HG03342 (cell line): ENCODE measurements at regions not wholly inside any gene's neighbourhood (a gene's known extent, or its start where the extent isn't known, plus 50 kb on each side); places are given as distances from the start of the nearest gene placed in this dataset.
"Not testable (repeated sequence)": the region's sequence is repeated elsewhere in the genome, so short reads cannot be mapped to it uniquely, and the experiment has no call there.

Source experiments
- ATAC-seq: cut with Tn5 transposase; IDR thresholded peaks from one replicate; pipeline ENCODE4 v1.9.1; 2021; ENCODE audit warnings: mild to moderate bottlenecking, moderate library complexity; ENCODE audit not compliant: unreplicated experiment

DNA sequence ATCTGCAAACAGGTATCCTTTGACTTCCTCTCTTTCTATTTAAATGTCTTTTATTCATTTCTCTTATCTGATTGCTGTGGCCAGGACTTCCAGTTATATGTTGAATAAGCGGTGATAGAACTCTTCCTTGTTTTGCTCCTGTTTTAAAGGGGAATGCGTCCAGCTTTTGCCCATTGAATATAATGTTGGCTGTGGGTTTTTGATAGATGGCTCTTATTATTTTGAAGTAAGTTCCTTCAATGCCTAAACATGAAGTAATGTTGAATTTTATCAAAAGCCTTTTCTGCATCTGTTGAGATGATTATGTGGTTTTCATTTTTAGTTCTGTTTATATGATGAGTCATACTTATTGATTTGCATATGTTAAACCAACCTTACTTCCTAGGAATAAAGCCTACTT, 300.5 kb upstream of the CTNND2 start:
- no peak for ATAC-seq

DNA sequence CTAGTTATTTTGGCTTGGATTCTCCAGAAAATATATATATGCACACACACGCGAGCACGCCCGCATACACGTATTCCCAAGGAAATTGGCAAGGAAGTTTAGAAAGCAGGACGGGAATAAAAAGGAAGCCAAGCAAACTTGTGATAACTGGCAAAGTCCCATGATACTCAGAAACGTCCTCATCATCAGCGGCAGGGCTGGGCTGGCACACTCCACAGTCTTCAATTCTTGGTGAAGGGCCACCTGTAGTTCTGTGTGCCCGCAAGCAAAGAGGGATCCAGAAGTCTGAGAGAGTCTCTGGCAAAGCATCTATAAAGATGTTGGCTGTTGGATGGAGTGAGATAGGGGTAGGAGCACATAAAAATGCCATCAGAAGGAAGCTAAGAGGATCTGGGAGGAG, 289.3 kb upstream of the CTNND2 start:
- no peak for ATAC-seq

DNA sequence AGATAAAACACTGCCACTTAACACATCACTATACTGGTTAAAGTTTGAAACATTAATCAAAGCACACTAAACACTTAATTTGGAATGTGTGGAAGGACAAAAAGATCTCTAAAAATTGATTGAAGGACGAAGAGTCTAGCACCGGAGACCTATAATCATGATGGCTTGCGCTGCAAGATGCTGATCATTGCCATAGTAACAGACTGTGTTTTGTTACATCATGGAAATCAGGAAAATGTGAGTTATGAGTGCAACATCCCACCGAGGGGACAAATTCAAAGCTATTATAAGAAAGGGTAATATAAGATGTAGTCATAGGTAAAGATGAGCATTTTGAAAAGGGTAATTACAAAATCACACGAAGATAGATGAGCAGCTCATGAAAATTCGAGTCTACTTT, 278.8 kb upstream of the CTNND2 start:
- no peak for ATAC-seq

DNA sequence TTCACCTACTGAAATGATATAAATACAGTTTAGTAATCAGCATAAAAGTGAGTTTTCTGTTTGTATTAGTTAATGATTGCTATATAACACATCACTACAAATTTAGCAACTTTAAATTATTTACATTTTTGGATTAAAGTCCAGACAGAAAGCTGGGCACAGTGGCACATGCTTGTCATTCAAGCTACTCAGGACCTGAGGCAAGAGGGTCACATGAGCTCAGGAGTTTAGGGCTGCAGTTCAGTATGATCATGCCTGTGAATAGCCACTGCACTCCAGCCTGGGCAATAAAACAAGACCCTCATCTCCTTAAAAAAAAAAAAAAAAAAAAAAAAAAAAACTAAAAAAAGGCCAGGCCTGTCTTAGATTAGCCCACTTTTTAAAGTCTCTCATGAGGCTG, 273.6 kb upstream of the CTNND2 start:
- no peak for ATAC-seq

DNA sequence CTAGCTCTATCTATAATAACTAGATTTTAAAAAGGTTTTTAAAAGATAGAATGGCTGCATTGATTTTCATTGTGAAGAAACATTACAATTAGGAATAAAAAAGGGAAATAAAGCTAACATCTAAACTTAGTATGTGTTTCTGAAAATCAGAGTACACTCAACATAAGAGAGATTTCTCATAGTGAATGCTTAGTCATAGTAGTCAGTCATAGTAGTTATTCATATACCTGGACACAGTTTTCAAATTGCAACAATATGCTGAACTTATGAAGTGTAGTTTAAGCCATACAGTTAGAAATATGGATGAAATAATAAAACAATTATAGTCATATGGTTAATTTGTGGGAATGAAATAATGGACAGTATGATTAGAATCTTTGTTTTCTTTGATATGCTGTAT, 273.0 kb upstream of the CTNND2 start:
- ATAC-seq: no peak

DNA sequence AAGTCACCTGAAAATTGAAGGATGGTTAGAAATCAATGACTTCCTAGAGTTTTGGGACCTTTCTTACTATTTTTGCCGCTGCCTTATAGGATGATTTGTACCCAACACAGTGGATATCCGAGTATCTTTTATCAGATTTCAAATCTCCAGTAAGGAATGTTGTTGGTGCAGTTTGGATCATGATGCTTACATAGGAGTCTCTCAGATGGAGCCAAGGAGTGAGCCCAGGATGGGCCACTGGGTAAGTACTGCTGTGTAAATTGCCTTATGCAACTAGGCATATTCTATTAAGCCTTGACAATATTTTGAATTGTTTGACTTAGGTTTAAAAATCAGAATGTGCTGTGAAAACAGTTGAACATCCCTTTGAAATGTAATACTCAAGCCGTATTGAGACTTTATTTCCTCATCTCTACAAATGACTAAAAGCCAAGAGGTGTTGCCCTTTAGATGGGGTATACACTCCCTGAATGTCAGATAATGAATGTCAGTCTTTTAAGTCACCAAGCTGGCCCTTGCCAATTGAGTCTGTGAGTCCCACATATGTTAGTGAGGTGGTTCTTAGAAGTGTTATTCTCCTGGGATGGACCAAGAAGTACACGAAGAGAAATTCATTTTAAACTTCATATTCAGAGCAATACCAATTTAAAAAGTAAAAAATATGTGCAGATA, 271.8 kb upstream of the CTNND2 start:
- no peak for ATAC-seq

DNA sequence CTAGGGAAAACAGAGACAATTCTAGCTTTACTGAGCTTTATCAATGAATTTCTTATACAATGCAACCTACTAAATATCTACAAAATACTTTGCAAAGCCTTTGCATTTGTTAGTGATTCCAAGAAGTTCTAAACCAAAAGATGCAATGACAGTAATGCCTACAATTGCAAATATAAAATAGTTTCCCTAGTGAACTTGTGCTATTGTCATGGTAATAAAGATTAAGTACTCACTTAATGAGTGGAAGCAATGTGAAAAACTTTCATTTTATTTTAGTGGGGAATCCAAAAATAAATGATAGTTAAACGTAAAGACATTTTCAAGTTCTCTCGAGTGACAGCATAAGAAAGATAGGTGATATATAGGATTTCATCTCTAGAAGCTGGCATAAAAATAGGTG, 270.5 kb upstream of the CTNND2 start:
- ATAC-seq: no peak

DNA sequence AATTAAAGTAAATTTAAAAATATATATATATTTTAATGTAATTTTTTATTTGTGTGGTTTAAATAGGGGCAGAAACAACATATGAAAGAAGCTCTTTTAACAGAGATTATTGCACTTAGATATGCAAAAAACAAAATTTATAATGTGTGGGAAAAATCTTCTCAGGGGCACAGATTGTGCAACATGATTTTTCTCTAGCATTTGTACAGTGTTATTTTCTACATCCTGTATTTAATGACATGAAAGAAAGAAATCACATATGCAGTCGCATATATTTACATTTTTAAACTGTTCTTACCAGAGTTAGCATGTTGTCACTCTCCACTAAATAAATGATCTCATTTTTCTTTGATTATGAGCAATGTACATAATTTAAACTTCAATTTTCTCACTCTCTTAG, 265.3 kb upstream of the CTNND2 start:
- no peak for ATAC-seq

DNA sequence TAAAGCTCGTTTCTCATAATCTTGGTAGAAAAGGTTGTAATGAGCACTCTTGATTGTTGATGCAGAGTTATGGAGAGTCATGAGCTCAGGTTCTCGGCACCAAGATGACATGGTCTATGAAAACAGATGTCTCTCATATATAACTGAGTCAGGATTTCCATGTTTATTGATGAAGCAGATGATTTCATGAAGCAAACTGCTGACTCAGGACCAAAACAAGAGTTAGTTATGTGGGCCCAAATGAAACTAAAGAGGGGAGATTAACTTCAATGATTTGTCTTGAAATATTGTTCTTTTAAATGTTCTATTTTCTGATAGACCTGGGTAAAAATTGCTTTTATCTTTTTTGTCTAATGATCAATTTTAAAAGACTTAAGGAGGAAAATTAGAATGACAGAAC, 258.6 kb upstream of the CTNND2 start:
- ATAC-seq: no peak

DNA sequence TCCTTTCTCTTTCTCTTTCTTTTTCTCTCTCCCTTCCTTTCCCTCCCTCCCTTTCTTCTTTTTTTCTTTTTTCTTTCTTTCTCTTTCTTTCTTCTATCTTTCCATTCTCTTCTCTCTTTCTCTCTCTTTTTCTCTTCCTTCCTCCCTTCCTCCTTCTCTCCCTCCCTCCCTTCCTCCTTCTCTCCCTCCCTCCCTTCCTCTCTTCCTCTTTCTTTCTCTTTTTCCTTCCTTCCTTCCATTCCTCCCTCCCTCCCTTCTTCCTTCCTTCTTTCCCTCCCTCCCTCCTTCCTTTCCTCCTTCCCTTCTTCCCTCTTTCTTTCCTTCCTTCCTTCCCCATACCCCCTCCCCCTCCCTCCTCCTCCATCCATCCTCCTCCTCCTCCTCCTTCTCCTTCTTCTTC, 243.3 kb upstream of the CTNND2 start:
- no peak for ATAC-seq

DNA sequence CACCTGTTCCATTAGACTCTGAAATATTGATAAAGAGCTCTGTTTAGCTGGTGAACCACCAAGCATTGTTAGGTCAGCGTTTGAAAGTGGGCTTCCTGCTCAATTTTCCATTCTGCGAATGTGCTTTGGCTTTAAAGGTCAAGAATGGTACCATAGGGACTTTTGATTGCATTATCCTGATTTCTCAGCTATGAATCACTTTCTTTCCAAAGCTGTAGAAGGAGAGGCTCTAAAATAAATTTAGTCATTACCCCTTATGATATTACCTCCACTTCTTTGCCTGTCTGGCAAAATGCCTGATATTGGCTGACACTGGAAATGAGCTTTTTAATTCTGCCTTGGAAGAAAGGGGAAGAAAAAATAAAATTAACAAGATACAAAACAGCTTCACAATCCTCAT, 237.2 kb upstream of the CTNND2 start:
- no peak for ATAC-seq

DNA sequence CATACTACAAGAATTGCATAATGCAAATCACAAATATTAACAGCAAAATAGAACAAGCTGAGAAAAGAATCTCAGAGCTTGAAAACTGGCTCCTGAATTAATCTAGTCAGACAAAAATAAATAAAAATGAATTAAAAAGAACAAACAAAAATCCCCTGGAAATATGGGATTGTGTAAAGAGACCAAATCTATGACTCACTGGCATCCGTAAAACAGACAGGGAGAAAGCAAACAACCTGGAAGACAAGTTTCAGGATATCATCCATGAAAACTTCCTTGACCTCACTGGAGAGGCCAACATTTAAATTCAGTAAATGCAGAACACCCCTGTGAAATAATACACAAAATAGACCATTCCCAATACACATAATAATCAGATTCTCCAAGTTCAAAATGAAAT, 229.3 kb upstream of the CTNND2 start:
- ATAC-seq: no peak

DNA sequence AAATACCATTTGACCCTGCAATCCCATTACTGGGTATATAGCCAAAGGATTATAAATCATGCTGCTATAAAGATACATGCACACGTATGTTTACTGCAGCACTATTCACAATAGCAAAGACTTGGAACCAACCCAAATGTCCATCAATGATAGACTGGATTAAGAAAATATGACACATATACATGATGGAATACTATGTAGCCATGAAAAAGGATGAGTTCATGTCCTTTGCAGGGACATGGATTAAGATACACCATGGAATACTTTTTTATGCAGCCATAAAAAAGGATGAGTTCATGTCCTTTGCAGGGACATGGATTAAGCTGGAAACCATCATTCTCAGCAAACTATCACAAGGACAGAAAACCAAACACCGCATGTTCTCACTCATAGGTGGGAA, 226.8 kb upstream of the CTNND2 start:
- ATAC-seq: not testable (repeated sequence)

DNA sequence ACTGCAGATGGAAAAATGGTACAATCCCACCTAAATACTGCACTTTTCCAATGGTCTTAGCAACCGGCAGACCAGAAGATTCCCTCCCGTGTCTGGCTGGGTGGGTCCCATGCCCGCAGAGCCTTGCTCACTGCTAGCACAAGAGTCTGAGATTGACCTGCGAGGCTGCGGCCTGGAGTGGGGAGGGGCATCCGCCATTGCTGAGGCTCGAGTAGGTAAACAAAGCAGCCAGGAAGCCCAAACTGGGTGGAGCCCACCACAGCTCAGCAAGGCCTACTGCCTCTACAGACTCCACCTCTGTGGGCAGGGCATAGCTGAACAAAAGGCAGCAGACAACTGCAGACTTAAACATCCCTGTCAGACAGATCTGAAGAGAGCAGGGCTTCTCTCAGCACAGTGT, 221.6 kb upstream of the CTNND2 start:
- ATAC-seq: no peak

DNA sequence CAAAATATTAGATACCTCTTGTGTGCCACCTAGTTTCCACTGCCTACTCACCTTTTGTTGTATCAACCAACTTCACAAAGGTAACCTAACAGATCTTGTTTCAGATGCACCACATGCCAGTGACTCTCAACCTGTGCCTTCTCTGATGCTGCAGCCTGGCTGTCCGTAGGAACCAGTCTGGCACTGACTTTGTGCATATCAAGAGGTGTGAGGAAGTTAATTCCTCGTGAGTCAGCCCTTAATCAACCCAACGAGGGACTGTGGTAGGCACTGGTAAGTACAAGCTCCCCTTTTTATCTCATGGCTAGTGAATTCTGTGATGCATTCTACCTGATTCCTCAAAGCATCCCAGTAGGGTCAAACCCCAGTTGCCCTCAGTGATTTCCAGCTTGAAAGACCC, 215.4 kb upstream of the CTNND2 start:
- no peak for ATAC-seq

DNA sequence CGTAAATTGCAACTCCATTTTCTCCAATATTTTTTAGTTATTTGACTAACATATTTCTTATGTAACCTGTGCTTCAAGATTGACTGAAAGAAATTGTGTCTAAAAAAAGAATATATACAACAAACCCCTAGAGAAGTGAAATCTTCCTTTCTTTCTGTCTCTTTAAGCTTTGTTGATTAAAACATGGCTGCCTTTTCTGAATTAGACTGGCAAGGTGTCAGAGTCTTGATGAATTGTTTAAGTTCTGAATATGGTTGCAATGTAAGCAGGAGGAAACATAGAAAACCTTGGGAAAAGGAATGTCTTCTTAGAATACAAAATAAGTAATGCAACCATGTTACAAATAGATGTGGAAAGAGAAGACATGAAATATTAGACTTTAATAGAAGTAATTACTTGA, 209.8 kb upstream of the CTNND2 start:
- ATAC-seq: no peak

DNA sequence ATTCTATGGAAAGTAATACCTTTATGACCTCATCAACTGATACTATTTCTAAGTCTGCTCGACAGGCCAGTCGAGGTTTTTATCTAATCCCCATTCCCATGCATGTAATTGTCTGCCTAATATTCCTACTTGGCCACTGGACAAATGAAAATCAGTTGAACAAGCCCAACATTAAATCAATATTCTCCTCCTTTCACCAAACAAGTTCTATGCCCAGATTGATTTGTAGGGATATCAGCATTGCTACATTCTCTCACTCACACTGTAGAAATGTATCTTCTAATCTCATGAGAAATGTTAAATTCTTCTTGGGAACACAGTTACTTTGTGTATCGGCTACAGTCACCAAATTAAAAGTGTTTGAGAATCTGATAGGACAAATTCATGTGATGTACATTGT, 208.8 kb upstream of the CTNND2 start:
- ATAC-seq: no peak

DNA sequence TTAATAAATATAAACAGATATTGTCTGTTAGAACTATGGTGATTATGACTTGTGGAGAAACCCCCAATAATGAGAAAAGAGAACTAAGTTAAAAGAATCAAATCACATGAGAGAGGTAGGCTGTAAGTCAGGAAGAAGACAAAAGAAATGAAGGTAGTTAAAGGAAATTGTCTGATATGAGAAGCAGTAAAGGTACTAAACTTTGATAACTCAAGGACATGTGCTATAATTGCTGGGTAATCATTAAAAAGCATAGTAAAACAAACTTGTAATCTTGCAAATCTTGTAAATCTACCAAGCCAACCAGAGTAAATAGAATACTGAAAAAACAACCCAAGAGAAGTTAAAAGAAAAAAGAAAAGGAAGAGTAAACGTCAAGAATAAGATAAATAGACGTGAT, 207.0 kb upstream of the CTNND2 start:
- no peak for ATAC-seq

DNA sequence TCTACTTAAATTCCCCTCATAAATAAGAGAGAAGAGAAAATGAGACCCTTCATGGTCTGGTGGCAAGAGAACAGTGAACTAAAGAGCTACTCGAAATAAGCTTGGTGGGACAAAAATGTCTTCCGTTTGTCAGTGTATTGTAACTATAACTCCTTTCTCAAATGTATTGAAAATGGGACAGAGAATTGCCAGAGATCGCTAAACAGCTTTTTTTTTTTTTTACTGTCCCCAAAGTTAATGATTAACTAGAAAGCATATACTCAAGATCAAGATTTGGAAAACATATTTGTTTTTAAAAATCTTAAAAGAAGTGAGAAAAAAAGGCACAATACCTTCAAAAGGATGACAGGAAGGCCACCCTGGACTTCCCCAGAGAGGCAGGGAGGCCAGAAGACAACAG, 206.4 kb upstream of the CTNND2 start:
- no peak for ATAC-seq

DNA sequence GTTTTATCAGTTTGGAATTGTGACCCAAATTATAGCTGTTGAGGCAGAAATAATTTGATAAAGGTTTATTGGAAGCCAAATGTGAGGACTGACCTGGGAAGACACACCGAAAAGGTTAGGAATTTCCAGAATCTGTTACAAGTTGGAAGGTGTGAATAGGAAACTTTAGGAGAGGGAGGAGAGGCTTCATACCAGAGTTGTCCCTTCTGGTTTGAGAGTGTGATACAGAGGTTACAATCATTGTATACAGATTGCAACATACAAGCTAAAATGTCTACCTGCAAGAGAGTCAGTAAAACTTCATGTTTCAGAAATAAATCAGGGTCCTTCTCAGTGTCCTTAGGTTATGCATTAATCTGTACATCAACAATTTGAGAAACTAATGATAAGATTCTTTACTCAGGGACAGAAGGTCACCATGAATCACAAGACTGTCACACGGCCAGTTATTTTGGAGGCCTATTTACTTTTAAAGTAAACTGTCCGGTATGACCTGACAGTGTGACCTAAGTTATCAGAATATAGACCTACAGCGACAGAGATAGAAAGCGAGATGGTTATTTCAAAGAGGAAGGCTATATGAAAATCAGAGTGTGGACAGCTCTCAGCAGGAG, 204.9 kb upstream of the CTNND2 start:
- ATAC-seq: no peak

DNA sequence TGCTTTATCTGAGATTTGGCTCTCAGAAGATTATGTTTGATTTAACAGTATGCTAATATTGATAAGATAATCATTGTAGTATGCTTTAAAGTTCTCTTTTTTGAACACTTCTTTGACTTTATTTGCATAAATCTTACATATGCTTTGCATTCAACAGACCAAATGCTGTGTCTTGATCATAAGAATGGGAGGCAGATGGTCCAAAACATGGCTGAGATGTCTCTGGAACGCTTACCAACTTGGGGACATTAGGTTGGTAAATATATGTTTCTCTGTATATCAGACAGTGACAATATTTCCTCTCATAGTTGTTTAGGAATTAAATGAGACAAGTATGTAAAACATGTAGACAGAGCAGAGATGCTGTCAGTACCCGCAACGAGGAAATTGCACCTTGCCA, 197.9 kb upstream of the CTNND2 start:
- ATAC-seq: no peak

DNA sequence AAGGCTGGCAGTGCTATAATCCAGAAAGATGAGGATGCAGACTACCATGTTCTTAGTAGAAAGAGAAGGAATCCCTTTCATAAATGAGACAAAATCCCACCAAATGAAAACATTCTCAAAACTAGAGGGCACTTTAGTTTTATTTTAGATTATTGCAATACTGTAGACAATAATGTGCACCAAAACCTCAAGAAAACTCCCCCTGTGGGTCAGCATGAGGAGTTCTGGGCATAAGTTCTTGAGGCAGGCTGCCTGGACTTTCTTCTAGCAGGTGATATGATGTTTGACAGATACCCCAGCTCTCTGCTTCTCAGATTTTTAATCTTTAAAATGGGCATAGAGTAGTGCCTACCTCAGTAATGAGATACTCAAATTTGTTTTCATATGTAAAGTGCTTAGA, 196.3 kb upstream of the CTNND2 start:
- ATAC-seq: no peak

DNA sequence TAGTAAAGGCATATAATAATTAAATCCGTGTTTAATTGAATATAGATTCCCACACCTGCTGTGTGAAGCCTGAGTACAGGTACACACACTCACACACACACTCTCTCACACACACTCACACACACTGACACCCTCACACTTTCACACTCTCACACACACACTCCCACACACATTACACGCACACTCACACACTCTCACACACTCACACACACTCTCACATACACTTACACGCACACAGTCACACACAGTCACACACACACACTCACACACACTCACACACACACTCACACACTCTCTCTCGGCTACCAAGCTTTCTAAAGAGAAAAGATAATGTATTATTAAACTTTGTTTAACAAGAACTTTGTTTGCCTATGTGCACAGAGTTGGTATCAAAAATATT, 195.1 kb upstream of the CTNND2 start:
- no peak for ATAC-seq
